OCI-M1 (cell line): ENCODE measurements at regions not wholly inside any gene's neighbourhood (a gene's known extent, or its start where the extent isn't known, plus 50 kb on each side); places are given as distances from the start of the nearest gene placed in this dataset.

Experiments
- DNase-seq: peaks from one replicate; lab custom pipeline; 2025; lab: John Stamatoyannopoulos, UW

GRCh38 chr18:22355598-22355997, 62.1 kb downstream of the CTAGE1 start:
- DNase-seq: no peak

DNA sequence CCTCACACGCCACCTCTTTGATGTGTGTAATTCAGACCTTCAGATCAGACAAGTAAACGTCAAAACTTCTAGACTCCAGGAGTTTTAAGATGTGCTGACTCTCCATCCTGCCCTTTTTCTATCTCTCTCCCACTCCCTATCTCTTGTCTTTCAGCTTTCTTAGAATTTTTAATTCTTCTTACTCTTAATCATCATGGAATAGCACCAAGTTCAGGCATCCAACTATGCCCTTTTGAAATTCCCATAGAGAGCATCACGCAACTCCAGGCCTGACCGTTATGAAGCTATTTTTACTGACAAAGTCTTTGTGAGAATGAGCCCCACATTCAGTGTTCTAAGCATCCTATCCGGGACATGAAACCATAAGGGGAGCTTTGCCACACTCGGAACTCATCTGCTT, 62.6 kb downstream of the CTAGE1 start:
- DNase-seq: no peak

GRCh38 chr18:22349966-22350365, 67.7 kb downstream of the CTAGE1 start:
- DNase-seq: no peak

DNA sequence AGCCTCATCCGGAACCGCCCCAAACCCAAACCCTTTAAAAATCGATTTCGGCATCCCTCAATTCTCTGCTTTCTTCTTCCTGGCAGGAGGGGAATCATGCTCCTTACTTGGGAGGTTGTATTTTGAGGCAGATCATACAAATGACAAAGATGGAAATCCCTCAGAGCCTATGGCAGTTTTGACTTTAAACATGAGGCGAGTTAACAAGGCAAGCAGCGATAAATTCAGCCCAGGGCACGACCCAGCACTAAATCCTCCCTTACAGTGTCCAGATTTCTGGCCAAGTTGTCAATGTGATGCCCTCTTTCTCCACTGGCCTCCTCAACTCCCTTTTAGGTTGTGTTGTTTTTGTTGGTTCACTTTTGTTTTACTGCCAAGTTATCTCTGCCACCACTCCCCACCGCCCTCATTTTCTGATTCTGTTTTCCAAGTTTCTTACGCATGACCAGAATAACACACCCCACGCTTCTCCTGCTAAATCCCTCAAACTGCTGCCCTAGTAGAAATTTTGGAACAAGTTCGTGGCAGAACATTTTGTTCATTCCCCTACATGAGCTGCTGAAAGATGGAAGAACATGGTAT, 68.3 kb downstream of the CTAGE1 start:
- DNase-seq: no peak

- DNase-seq: no peak
Measured at GRCh38 chr18:22348521-22349316, 69.0 kb downstream of the CTAGE1 start.

DNA sequence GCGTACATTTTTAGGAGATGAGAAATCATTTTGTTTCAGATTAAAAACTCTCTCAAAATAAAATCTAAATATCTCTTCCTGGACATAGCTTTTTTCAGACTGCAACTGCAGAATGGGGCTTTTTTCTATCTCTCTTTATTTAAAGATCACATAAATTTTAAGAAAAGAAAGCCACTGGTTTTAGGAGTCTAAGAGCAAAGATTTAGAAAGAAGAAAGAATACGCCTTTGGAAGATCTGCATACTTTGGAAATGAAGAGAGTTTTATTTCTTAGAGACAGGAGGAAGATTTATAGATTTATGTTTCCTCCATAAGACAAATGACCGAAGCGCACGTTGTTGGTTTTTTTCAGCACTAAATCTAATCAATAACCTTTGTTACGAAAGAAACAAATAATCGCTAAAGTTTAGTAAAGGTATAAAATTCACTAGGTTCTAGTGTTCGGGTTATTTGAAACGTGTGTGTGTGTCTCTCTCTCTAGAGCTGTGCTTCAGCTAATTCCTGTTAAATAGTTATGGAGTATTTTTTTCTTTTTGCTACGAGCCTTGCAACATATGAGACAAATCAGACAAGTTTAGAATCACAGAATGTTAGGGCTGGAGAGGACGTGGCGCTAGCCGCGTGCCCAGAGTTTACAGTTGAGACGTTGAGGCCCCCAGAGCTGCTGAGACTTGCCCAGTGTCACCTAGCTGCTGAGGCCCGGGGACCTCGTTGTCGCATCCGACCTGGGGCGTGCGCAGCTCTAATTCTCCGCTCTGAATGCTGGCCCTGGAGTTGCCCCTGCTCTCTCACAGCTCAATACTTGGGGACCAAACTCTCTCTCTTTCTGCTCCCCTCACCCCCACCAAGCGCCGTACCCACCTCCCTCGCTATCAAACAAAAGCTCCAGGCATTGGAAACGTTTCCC, 69.9 kb downstream of the CTAGE1 start:
- no peak for DNase-seq

DNA sequence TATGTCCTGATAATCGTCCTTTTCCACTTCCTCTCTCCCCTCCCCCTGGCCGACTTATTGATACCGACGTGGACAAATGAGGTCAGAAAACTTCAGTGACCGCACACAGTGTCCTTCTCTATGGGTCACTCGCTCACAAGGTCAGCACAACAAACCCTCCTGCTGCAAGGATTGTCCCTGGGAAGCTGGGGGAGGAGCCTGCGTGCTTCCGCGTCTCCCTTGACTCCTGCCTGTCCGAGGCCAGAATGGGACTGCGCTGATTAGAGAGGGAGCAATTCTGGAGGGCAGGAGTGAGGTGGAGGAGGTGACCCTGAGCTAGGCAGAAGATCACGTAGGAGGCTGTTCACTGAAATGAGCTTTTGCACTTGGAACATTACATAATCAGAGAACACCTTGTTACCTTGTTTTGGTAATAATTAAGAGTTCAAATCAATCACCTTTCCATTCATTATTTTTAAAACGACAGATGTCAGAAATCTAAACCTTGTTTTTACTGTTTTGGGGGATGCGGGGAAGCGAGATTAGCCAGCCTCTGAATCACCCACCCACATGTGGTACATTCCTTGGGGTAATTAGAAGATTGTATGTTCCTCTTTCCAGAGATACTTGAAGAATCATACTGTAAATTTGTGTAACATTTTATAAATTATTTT, 70.6 kb downstream of the CTAGE1 start:
- DNase-seq: peak; percentile 65

DNA sequence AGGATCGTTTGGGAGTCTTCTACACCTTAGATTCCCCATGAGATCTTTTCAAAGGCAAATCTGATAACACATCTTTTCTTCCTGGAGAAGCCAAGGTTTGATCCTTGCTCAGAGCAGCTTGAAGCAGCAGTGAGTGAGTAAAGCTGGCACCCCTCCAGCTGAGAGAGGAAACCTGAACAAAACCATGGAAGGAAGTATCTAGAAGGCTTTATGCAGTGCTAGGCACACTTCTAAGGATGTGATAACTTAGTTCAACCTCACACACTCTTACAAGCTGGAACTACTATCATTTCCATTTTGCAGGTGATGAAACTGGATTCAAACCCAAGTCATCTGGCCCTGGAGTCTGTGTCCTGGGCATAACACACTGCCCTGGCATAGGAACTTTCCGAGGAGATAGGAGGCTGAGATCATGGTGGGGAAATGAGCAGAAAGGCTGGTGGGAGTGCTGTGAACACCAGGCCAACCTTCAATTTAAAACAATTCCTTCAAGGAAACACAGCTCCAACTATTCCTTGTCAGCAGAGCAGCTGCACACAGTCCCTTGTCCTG, 71.2 kb downstream of the CTAGE1 start:
- DNase-seq: peak; percentile 65

- peak; percentile 58 for DNase-seq
Measured at GRCh38 chr18:22345718-22346117, 72.0 kb downstream of the CTAGE1 start.

DNA sequence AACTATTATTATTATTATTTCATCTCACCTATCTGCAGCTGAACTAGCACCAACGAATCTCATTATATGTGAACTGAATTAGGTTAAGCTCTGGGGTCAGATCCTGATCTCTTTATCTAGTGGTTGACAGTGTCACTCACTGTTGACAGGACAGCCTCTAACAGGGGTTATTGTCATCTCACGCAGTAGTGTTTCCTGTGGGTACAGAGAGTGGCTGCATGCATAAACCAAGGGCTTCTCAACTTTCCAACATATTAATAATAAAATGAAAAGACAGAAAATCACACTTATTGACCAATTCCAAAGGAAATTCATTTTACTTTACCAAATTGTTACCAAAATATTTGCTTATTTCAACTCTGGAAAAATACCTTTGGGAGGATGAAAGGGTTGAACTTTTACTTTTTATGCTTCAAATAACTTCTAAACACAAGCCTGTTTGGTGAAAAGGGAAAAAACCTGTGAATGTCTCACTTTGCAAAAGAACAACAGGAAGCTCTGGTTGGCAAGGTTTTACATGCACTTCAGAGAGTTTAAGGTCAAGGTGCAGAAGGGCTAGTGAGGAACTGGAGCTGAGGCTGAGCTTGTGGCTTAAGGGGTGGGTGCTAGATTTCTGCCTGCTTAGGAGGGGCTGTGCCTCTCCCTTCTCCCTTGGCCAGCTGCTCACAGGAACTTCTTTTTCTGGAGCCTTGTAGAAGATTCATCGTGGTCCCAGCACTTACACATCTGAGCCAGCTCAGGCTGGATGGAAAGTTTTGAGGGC, 72.6 kb downstream of the CTAGE1 start:
- peak; percentile 50 for DNase-seq

DNA sequence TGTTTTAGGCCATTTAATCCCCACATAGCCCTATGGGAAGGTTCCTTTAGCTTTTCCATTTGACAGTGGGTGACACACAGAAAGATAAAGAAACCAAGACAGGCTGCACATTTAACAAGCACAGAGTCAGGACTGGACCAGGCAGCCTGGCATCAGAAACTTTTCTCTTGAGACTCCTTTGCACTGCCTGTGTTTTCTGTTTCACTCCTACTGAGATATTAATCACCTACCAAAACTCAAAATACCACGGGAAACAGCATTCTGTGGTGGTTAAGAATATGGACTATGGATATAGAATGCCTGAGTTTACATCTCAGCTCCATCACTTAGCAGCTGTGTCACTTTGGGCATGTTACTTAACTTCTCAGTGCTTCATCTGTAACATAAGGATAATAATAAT, 73.3 kb downstream of the CTAGE1 start:
- DNase-seq: no peak

DNA sequence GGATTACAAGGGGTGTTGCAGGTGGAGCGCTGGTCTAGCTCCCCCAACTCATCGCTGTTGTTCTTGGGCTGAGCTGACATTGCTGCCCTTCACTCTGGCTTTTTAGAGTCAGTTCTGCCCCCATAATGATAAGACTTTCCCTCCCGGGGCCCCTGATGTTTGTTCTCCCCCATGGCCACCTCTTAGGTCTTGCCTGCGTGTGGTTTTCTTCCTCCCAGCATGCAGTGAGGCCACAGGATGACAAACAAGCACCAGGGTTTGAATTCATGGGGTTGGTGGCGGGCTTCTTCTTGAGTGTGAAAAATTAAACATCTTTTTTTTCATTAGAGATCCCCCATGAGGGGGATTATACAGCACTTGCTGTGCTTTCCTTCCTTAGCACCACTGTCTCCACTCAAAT, 74.1 kb downstream of the CTAGE1 start:
- no peak for DNase-seq

DNA sequence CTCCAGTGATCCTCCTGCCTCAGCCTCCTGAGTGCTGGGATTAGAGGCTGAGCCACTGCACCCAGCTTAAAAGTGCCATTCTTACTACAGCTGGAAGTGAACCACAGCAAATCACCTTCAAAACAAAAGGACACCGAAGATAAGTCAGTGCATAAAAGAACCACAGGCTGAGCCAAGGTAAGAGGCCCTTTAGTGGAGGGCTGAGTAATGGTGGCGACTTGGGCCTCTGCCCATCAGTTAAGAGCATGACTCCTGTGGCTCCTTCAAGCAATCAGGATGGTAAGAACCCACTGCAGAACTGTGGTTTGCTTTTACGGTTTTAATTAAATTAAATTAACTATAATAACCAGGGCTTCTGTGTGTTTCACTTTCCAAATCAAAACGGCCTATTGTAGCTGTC, 75.1 kb downstream of the CTAGE1 start:
- DNase-seq: peak; percentile 85

- DNase-seq: no peak
Measured at GRCh38 chr18:22340331-22340730, 77.4 kb downstream of the CTAGE1 start.

GRCh38 chr18:22339913-22340312, 77.8 kb downstream of the CTAGE1 start:
- no peak for DNase-seq

- DNase-seq: no peak
Measured at GRCh38 chr18:22337833-22338232, 79.9 kb downstream of the CTAGE1 start.

DNA sequence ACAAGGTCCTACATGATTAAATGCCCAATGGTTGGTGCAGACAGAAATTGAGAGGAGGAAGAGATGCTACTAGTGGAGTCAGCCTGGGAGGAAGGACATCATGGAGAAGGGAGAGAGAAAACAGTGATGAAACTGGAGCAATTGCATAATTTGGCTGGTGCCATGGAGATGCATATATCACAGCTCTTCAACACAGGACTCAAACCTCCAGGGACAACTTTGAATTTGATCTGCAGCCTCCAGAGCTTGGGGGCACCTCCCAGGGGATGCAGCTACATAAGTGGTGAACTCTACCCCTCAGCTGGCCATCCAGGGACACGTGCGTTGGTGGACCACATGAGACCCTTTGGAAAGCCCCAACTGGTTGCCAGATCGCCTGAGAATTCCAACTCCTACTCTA, 80.4 kb downstream of the CTAGE1 start:
- no peak for DNase-seq

DNA sequence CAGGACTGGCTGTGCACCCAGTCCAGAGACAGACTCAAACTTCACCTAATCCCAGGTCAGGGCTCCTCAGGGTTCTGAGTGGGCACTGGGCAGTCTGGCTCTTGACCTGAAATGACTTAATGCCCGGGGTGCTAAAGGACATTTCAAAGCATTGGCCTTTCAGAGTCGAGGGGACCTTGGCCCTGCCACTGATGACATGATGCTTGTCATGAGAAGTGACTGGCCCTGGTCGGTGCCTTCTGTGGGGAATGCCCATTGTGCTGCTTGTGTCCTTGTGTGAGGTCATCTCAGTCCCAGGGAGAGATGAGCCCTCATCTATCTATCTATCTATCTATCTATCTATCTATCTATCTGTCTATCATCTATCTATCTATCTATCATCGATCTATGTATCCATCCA, 81.3 kb downstream of the CTAGE1 start:
- no peak for DNase-seq

DNA sequence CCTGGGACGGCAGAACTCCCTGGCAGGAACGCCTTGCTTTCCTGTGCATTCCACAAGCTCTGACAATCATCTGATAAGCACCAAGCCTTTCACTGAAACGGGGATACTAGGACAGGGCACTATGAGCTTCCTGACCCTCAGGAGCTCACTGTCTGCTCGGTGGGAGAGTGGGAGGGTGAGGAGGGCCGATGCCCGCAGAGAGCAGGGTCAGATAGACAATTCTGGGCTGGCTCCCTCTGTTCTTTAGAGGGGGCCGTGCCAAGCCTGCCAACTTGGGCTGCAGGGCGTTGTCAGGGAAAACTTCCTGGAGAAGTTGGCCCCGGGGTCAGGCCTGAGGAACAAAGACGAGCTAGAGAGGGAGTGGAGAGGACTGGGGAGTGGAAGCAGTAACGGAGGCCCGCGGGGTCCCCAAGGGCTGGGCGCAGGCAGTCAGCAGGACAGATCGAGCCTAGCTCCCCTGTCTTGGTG, 82.0 kb downstream of the CTAGE1 start:
- no peak for DNase-seq

GRCh38 chr18:22334567-22334966, 83.1 kb downstream of the CTAGE1 start:
- no peak for DNase-seq

DNA sequence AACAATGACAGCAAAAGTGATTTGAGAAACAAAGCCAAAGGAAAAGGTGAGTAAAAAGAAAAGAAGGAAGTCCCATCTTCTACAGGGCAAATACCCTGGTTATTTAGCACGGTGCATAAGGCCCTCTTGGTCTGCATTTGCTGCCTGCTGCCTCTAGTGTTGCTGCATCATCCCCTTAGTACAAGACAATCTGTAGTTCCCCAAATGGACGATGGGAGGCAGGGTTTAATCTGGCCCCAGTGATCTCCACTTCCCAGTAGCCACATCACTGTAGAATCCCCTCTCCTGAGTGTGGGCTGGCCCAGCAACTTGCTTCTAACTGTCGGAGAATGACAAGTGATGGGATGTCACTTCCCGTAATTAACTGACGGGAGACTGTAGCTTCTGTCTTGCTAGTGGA, 85.1 kb downstream of the CTAGE1 start:
- peak; percentile 82 for DNase-seq
